ENCODE measurements at regions not wholly inside any gene's neighbourhood (a gene's known extent, or its start where the extent isn't known, plus 50 kb on each side); places are given as distances from the start of the nearest gene placed in this dataset.

GRCh38 chr1:186730951-186731729 is 50.9 kb upstream of the PTGS2 start:
- DNase-seq, result no peak

Measured in NCI-H446 (cell line).